HEK293 (cell line): ENCODE measurements at regions not wholly inside any gene's neighbourhood (a gene's known extent, or its start where the extent isn't known, plus 50 kb on each side); places are given as distances from the start of the nearest gene placed in this dataset.

ENCODE experiments used
- CTCF ChIP-seq: fragments of 450-650 bp; formaldehyde crosslinking; IDR thresholded peaks from 2 replicates; pipeline ENCODE4 v1.5.1; 2016; ENCODE audit warnings: missing biosample characterization, missing genetic modification characterization
- ELK4 ChIP-seq: IDR thresholded peaks from 2 replicates; pipeline ENCODE4 v1.6.1; 2011; ENCODE audit warnings: mild to moderate bottlenecking, low read depth, low read length, borderline replicate concordance
- OSR2 ChIP-seq: fragments of 450-650 bp; formaldehyde crosslinking; IDR thresholded peaks from 2 replicates; pipeline ENCODE4 v1.5.1; 2016; ENCODE audit warnings: missing biosample characterization, missing genetic modification characterization
- PRDM1 ChIP-seq: fragments of 450-650 bp; formaldehyde crosslinking; IDR thresholded peaks from 2 replicates; pipeline ENCODE4; 2016; ENCODE audit warnings: missing biosample characterization, missing genetic modification characterization
- ZBTB21 ChIP-seq: fragments of 450-650 bp; formaldehyde crosslinking; IDR thresholded peaks from 2 replicates; pipeline ENCODE4 v1.5.1; 2017; ENCODE audit warnings: missing biosample characterization, missing genetic modification characterization
- ZNF140 ChIP-seq: fragments of 450-650 bp; formaldehyde crosslinking; IDR thresholded peaks from 2 replicates; pipeline ENCODE4 v1.5.1; 2016; ENCODE audit warnings: missing biosample characterization, missing genetic modification characterization
- ZNF211 ChIP-seq: fragments of 450-650 bp; formaldehyde crosslinking; IDR thresholded peaks from 2 replicates; pipeline ENCODE4 v1.5.1; 2016; ENCODE audit warnings: low read depth, missing biosample characterization, missing genetic modification characterization

GRCh38 chr9:71490810-71491209 lies 277.5 kb downstream of the CEMIP2 start:
- TF ChIP-seq CTCF (tag by site-specific recombination) (no peak), ZNF211 (tag by site-specific recombination) (no peak), PRDM1 (tag by site-specific recombination) (no peak), ZNF140 (no peak), ZBTB21 (tag by site-specific recombination) (no peak), ELK4 (no peak), OSR2 (tag by site-specific recombination) (no peak)
